B cell (primary cell): ENCODE measurements at regions not wholly inside any gene's neighbourhood (a gene's known extent, or its start where the extent isn't known, plus 50 kb on each side); places are given as distances from the start of the nearest gene placed in this dataset.

Experiments used
- EZH2 ChIP-seq: IDR thresholded peaks from 2 replicates; pipeline ENCODE4 v1.6.1; 2012; ENCODE audit warnings: borderline replicate concordance, low read depth, mild to moderate bottlenecking, moderate library complexity, low read length; ENCODE audit not compliant: insufficient read depth, poor library complexity, severe bottlenecking
- TF ChIP-seq, protein P1 (sequence below): fragments of 200-600 bp; IDR thresholded peaks from one replicate; pipeline ENCODE4 v1.8.0; 2022; ENCODE audit warnings: antibody characterized with exemption, mild to moderate bottlenecking

DNA sequence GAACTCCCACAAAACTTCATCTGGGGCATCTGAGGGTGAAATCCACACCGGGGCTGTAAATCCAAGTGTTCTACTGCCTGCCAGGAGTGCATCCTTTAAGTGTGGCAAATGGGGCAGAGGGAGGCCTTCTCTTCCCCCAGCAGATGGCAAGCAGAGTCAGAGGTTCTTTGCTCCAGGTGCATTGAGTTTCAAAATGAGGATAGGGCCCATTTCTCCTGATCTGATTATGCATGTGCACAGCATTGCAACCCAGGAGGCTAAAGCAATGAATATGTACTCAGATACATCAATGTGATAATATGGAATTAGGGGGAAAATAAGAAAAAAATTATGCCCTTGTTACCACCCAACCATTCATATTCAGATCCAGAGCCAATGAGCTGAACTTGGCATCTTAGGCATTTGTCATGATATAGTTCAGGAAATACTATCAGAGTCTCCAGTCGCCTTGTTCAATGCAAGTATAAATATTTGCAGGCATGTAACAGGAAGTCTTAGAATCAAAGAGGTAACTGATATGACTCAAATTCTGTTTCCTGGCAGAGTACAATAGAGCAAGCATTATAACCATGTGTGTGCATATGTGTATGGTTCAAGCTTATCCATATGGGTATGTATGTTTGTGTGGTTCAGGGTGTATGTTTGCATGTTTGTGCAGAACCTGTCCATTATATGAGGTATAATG is 473.8 kb upstream of the PKN2 start:
- TF ChIP-seq, protein P1, sequence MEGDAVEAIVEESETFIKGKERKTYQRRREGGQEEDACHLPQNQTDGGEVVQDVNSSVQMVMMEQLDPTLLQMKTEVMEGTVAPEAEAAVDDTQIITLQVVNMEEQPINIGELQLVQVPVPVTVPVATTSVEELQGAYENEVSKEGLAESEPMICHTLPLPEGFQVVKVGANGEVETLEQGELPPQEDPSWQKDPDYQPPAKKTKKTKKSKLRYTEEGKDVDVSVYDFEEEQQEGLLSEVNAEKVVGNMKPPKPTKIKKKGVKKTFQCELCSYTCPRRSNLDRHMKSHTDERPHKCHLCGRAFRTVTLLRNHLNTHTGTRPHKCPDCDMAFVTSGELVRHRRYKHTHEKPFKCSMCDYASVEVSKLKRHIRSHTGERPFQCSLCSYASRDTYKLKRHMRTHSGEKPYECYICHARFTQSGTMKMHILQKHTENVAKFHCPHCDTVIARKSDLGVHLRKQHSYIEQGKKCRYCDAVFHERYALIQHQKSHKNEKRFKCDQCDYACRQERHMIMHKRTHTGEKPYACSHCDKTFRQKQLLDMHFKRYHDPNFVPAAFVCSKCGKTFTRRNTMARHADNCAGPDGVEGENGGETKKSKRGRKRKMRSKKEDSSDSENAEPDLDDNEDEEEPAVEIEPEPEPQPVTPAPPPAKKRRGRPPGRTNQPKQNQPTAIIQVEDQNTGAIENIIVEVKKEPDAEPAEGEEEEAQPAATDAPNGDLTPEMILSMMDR, result no peak
- TF ChIP-seq EZH2, result no peak
